ENCODE measurements at regions not wholly inside any gene's neighbourhood (a gene's known extent, or its start where the extent isn't known, plus 50 kb on each side); places are given as distances from the start of the nearest gene placed in this dataset.

DNA sequence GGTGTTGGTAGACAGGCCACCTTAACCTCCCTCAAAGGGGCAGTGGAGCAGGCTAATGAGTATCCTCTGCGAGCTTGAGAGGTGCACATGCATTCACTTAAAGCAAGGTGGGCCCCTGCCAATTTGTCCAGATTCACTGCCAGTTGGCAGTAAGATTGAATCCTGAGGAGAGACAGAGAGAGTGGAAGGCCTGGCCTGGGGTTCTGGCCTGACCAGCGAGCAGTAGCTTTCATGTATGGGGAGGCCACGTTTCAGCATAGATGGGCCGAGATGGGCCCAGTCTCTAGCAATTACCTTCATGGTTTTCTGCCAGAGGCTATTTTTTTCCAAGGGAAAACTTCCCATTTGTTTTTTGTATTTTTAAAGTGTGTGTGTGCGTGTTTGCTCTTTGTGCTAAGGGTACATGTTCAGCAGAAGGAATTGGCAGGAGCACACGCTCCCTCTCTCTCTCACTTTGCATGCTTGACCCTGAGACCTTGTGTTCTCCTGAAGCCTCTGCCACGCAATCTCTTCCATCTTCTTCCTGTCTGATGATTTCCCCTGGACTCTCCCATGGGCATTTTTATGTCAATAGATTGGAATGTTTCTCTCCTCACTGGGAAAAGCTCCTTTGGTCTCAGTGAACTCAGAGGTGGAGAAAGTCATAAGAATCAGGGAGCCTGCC lies 215.8 kb upstream of the SFRP2 start:
- no peak for DNase-seq (ENCODE audit: low read depth, low spot score)
- no peak overlapping the region for H3K4me3 ChIP-seq (ENCODE audit: low read length)

GRCh38 chr4:154004016-154004415 lies 215.1 kb upstream of the SFRP2 start:
- no peak for DNase-seq (ENCODE audit: low read depth, low spot score)

GRCh38 chr4:154003378-154003777 lies 214.5 kb upstream of the SFRP2 start:
- DNase-seq (ENCODE audit: low read depth, low spot score) = no peak
- H3K4me3 ChIP-seq (ENCODE audit: low read length) = no peak overlapping the region

More at GRCh38 chr4:154004016-154004415, 215.1 kb upstream of the SFRP2 start:
- no peak overlapping the region for H3K4me3 ChIP-seq (ENCODE audit: low read length)

DNA sequence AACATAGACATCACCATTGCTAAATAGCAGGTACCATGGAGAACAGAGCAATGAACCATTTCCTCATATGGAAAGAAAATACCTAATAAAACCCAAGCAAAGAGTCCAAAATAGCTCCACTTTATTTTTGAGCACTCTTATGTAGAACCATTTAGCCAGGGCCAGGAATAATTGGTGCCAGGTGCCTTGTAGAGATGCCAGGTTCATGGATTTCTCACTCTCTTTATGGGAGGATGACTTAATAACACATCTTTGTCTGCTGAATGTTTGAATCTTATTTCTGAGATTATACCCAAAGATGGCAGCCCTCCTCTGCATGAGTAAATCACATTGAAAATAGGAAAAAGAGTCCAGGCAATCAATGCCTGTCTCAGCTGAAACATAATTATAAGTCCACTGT lies 212.3 kb upstream of the SFRP2 start:
- H3K4me3 ChIP-seq (ENCODE audit: low read length) = no peak overlapping the region

DNA sequence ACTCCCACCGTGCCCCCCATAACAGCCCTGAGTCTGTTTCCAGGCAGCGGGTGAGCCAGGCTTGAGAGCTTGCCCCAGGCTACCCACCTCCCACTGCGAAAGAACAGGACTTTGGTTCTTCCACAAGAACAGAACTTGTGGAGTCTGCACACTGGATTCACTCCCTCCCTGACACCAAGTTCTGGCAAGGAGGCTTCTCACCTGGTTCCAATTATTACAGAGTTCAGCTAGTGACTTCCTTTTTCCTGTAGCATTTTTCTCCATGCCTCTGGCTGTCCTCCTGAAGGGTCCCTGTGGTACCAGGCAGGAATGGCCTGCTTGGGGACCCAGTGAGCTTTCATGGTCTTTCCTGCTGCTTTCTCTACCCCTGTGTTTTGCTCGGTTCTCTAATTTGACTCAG lies 208.6 kb upstream of the SFRP2 start:
- no peak for DNase-seq (ENCODE audit: low read depth, low spot score)
- H3K4me3 ChIP-seq (ENCODE audit: low read length) = no peak overlapping the region

More for the DNA sequence above, 212.3 kb upstream of the SFRP2 start:
- no peak for DNase-seq (ENCODE audit: low read depth, low spot score)

GRCh38 chr4:153989505-153989904 lies 200.6 kb upstream of the SFRP2 start:
- no peak overlapping the region for H3K4me3 ChIP-seq (ENCODE audit: low read length)
- no peak for DNase-seq (ENCODE audit: low read depth, low spot score)

DNA sequence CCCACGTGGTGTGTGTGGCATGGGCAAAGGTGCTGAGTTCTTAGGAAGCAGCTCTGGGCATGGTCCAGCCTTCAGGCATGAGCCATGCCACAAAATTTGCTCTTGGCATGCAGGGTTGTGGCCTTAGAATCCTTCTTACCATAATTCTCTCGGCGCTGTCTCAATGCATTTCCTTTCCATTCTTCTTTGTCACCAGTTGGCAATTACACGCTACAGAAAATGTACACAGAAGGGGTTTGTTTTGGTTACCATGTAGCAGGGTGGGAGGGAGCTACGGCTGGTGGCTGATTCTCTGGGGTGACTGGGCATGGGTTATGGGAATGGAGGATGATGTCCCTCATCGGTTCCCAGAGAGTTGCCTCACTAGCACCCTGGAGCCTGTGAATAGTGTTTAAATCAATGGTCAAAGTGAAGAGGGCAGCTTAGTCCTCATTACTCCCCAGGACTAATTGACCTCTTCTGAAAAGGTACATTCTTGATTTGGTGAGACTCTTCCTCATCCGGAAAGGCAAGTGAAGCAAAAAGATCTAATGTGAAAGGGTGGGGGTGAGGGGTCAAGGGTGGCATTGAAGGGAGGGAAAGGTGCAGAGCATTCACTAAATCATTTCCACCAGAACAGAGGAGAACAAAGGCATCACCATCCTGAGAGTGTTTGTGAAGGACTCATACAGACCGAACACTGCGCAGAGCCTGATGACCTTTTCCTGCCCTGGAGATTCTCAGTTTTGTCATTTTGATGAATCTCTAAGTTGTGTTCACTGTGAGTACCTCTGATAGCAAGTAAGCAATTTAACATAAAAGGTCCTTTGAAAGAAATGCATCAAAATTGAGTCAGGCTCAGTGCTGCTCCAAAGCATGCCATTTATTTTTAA lies 199.8 kb upstream of the SFRP2 start:
- DNase-seq (ENCODE audit: low read depth, low spot score) = no peak

GRCh38 chr4:153987291-153987690 lies 198.4 kb upstream of the SFRP2 start:
- no peak overlapping the region for H3K4me3 ChIP-seq (ENCODE audit: low read length)

More for the DNA sequence above, 199.8 kb upstream of the SFRP2 start:
- H3K4me3 ChIP-seq (ENCODE audit: low read length) = no peak overlapping the region

GRCh38 chr4:153976954-153977353 lies 188.1 kb upstream of the SFRP2 start:
- H3K4me3 ChIP-seq (ENCODE audit: low read length) = no peak overlapping the region
- DNase-seq (ENCODE audit: low read depth, low spot score) = no peak

More at GRCh38 chr4:153987291-153987690, 198.4 kb upstream of the SFRP2 start:
- no peak for DNase-seq (ENCODE audit: low read depth, low spot score)

GRCh38 chr4:153974452-153974851 lies 185.6 kb upstream of the SFRP2 start:
- DNase-seq (ENCODE audit: low read depth, low spot score) = no peak
- no peak overlapping the region for H3K4me3 ChIP-seq (ENCODE audit: low read length)

DNA sequence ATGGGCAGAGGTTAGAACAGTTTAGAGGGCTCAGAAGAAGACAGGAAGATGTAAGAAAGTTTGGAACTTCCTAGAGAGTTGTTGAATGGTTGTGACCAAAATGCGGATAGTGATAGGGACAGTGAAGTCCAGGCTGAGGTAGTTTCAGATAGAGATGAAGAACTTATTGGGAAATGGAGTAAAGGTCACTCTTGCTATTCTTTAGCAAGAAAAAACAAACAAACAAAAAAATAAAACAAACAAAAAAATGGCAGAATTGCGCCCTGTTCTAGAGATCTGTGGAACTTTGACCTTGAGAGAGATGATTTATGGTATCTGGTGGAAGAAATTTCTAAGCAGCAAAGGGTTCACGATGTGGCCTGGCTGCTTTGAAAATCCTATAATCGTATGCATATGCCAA lies 185.1 kb upstream of the SFRP2 start:
- DNase-seq (ENCODE audit: low read depth, low spot score) = no peak
- H3K4me3 ChIP-seq (ENCODE audit: low read length) = no peak overlapping the region

- DNase-seq (ENCODE audit: low read depth, low spot score) = no peak
- H3K4me3 ChIP-seq (ENCODE audit: low read length) = no peak overlapping the region
Observed at GRCh38 chr4:153971899-153972298, 183.0 kb upstream of the SFRP2 start.

DNA sequence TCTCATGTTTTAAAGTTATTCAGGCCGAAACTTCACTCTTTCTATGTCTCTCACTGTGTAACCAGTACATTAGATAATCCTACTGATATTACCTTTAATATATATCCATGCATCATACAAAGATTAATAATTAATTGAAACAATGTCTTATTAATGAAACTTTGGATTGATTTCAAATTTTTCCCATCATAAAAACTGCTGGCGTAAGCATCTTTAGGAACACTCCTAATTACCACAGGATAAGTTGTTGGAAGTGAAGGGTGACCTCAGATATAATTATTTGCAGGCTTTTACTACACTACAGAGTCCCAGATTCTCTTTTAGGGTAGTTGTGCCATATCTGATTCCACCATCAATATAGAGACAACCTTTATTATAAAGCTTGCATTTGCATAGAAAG lies 181.3 kb upstream of the SFRP2 start:
- DNase-seq (ENCODE audit: low read depth, low spot score) = no peak

DNA sequence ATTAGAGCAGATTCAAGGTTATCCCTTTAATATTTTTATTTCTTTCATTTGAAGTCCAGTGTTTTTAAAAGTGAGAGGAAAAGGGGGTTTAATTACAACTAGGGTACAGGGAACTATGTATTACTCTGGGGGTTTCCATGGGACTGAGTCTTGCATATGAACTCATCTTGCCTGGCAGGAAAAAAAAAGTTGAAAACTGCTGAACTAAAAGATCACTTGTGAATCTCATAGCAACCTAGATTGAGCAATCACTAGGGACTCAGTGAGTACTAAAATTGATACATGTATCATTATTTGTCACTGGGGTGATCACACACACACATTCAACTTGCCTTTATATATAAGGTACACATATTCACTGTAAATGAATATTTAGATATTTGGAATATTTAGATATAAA lies 180.7 kb upstream of the SFRP2 start:
- DNase-seq (ENCODE audit: low read depth, low spot score) = no peak
- no peak overlapping the region for H3K4me3 ChIP-seq (ENCODE audit: low read length)

More for the DNA sequence above, 181.3 kb upstream of the SFRP2 start:
- no peak overlapping the region for H3K4me3 ChIP-seq (ENCODE audit: low read length)

GRCh38 chr4:153966641-153967040 lies 177.8 kb upstream of the SFRP2 start:
- no peak for DNase-seq (ENCODE audit: low read depth, low spot score)
- no peak overlapping the region for H3K4me3 ChIP-seq (ENCODE audit: low read length)

DNA sequence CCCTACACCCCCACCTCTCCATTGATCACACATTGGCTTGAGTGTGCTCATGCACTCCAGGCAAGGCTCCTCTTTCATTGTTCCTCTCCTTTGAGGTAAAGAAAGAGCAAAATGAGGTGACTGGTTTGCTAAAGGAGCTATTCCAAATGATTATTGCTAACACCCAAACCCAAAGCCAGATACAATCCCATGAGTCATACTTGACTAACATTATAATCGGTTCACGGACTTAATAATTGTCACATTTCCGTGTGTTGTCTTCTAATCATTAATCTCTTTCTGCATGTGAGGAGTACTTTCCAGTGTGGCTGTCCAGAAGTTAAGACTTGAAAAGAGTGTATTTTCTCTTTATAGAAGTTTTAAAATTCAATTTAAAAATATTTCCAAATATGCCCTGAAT lies 174.3 kb upstream of the SFRP2 start:
- H3K4me3 ChIP-seq (ENCODE audit: low read length) = no peak overlapping the region

DNA sequence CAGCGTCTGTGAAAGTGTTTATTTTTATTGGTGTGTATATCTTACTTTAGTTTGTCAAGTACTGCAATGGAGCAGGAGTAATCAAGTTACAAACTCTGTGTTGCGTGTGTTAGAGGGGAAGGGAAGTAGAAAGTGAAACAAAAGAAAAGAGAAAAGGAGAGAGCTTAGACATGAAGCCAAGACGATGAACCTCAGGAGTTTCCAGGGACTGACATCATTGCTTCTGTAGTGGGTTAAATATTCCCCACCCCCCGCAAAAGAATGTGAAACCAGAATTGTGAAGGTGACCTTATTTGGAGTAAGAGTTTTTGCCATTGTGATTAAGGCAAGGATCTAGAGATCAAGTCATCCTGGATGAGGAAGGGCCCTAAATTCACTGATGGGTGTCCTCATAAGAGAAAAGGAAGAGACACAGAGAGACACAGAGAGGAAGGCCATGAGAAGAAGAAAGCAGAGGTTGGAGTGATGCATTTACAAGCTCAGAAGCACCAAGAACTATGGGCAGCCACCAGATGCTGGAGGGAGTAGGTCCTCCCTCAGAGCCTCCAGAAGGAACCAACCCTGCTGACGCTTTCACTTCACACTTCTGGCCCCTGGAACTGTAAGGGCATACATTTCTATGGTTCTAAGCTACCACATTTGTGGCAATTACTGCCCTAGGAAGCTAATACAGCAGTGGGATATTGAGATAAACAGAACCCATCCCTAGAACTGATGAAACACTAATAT lies 173.6 kb upstream of the SFRP2 start:
- no peak overlapping the region for H3K4me3 ChIP-seq (ENCODE audit: low read length)
- no peak for DNase-seq (ENCODE audit: low read depth, low spot score)

More for the DNA sequence above, 174.3 kb upstream of the SFRP2 start:
- DNase-seq (ENCODE audit: low read depth, low spot score) = no peak

DNA sequence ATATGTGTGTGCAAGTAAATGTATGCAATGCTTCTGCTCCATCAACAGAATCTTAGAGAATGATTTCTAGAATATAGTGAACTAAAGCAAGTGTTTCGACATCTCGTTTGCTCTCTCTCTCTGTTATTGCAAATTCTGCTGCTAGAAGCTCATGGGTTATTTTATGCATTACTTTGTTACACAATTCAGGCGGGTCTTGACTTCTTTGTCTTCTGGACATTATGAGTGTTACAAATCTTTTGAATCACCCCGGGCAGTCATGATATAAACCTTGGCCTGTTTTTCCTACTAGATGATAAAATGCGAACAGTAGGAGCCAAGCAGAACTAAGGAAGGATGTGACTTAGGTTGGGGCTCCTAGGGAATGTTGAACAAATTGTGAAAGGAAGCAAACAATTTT lies 166.4 kb upstream of the SFRP2 start:
- DNase-seq (ENCODE audit: low read depth, low spot score) = no peak

DNA sequence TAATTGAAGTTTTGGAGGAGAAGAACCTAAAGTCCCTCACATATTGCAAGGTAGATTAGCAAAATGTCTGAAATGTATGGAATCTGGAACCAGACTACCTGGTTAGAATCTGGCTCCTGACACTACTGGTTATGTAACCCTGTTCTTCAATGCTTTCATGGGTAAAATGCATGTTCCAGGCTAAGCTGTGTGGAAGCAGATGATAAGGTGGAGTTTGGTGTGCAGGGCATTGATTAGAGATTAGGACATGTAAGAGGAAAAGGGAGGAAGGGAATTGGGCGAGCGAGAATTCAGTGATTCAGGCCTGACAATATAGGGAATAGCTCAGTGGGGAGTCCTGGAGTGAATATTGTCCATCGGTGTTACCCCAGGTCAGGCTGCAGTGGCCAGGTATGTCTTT lies 165.8 kb upstream of the SFRP2 start:
- no peak overlapping the region for H3K4me3 ChIP-seq (ENCODE audit: low read length)
- no peak for DNase-seq (ENCODE audit: low read depth, low spot score)

More for the DNA sequence above, 166.4 kb upstream of the SFRP2 start:
- H3K4me3 ChIP-seq (ENCODE audit: low read length) = no peak overlapping the region
